Esophagus muscularis mucosa (tissue), 4 donors: ENCODE measurements at regions not wholly inside any gene's neighbourhood (a gene's known extent, or its start where the extent isn't known, plus 50 kb on each side); places are given as distances from the start of the nearest gene placed in this dataset.

ENCODE experiments used
- DNase-seq: peaks from one replicate; pipeline ENCODE4 v3.0.0-alpha.2; 2017; ENCODE audit errors: extremely low spot score
- H3K27ac ChIP-seq, 4 donors: fragments of 200-600 bp; sonication (generic); replicated peaks in 1 of 4; 1 replicate in 3 of 4; 2 replicates in 1 of 4; pipeline ENCODE4 v1.5.1; 2016 to 2019; ENCODE audit warnings: mild to moderate bottlenecking in 1 of 4
- H3K27me3 ChIP-seq, 4 donors: fragments of 200-600 bp; sonication (generic); one replicate each; pipeline versions ENCODE4 v1.5.1 to v1.6.0; 2016 to 2019
- H3K36me3 ChIP-seq, 4 donors: fragments of 200-600 bp; sonication (generic); one replicate each; pipeline ENCODE4 v1.5.1; 2016 to 2019
- H3K4me1 ChIP-seq, 4 donors: fragments of 200-600 bp; sonication (generic); one replicate each; pipeline ENCODE4 v1.5.1; 2016 to 2019
- H3K4me3 ChIP-seq, 4 donors: fragments of 200-600 bp; sonication (generic); 1 replicate in 2 of 4; 2 replicates in 2 of 4; pipeline ENCODE4 v1.5.1; 2016 to 2019; ENCODE audit warnings: mild to moderate bottlenecking in 4 of 4, moderate library complexity in 1 of 4
- H3K9me3 ChIP-seq, 4 donors: fragments of 200-600 bp; sonication (generic); 1 replicate in 3 of 4; 2 replicates in 1 of 4; pipeline ENCODE4 v1.5.1; 2016 to 2019
- EP300 ChIP-seq: sonication (generic); formaldehyde crosslinking; IDR thresholded peaks from one replicate; pipeline ENCODE4 v1.6.1; 2017; ENCODE audit warnings: antibody characterized with exemption
- POLR2A ChIP-seq: fragments of 450-650 bp; IDR thresholded peaks from one replicate; pipeline ENCODE4 v1.6.1; 2017; ENCODE audit warnings: antibody characterized with exemption, moderate library complexity, mild to moderate bottlenecking, low read depth
- POLR2AphosphoS5 ChIP-seq, 2 donors: sonication (generic); formaldehyde crosslinking; IDR thresholded peaks; one replicate each; pipeline ENCODE4 v1.6.1; 2017; ENCODE audit warnings: antibody characterized with exemption in 2 of 2
- WGBS: methylation state at CpG from one replicate; pipeline ENCODE4 v1.1.5; 2018; 5-methylcytosine and 5-hydroxymethylcytosine counted together
- intact Hi-C: fragments of 100-400 bp; cut with DNase I; formaldehyde crosslinking; loops from one replicate; pipeline ENCODE4 v1.15.1; 2023
- TF ChIP-seq, protein P1 (sequence below), 3 experiments: fragments of 200-600 bp in 2 of 3; fragments of 450-650 bp in 1 of 3; sonication (generic) in 2 of 3; IDR thresholded peaks; one replicate each; pipeline ENCODE4 v1.5.1; 2017 to 2019; ENCODE audit warnings: antibody characterized with exemption in 3 of 3, mild to moderate bottlenecking in 2 of 3, moderate library complexity in 1 of 3

- no peak overlapping the region for H3K4me3 ChIP-seq
- intact Hi-C loops: no loop called here
- H3K4me1 ChIP-seq: no peaks in the 10 kb centered on the region
- H3K27me3 ChIP-seq: no peaks in the 10 kb centered on the region
- no peak overlapping the region for H3K27ac ChIP-seq
- WGBS: 83% methylated on average over 2 of the region's 2 CpGs
- TF ChIP-seq, protein P1, sequence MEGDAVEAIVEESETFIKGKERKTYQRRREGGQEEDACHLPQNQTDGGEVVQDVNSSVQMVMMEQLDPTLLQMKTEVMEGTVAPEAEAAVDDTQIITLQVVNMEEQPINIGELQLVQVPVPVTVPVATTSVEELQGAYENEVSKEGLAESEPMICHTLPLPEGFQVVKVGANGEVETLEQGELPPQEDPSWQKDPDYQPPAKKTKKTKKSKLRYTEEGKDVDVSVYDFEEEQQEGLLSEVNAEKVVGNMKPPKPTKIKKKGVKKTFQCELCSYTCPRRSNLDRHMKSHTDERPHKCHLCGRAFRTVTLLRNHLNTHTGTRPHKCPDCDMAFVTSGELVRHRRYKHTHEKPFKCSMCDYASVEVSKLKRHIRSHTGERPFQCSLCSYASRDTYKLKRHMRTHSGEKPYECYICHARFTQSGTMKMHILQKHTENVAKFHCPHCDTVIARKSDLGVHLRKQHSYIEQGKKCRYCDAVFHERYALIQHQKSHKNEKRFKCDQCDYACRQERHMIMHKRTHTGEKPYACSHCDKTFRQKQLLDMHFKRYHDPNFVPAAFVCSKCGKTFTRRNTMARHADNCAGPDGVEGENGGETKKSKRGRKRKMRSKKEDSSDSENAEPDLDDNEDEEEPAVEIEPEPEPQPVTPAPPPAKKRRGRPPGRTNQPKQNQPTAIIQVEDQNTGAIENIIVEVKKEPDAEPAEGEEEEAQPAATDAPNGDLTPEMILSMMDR (IDR thresholded peaks at IDR 0.05): no peak
- TF ChIP-seq EP300 (no peak), POLR2A (no peak), POLR2AphosphoS5 (IDR thresholded peaks at IDR 0.05) (no peak)
- H3K9me3 ChIP-seq: no peaks in the 10 kb centered on the region
- H3K36me3 ChIP-seq: no peaks in the 10 kb centered on the region
- no peak for DNase-seq
Measured at GRCh38 chr18:67705748-67706147, 189.2 kb upstream of the DSEL start.

DNA sequence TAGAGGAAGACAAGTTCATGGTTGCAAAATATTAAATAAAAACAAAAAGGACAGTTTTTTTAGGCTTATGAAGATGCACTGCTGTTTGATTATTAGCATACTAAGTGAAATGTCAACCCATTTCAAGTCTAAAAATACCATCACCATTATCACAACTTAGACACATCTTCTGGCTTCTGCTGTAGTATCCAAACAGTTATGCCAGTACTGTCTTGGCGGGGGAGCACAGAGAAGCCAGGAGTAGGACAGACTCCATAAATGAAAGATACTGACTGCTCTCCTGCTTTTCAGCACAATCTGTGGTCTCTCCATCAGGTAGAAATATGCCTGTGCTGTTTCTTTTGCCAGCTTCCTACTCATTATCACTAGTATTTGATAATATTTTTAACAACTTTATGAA lies 179.2 kb upstream of the DSEL start:
- Histone ChIP-seq H3K27me3 (no peaks in the 10 kb centered on the region), H3K4me3 (no peak overlapping the region), H3K36me3 (no peaks in the 10 kb centered on the region), H3K4me1 (no peaks in the 10 kb centered on the region), H3K27ac (no peak overlapping the region), H3K9me3 (no peaks in the 10 kb centered on the region)
- no peak for DNase-seq
- TF ChIP-seq, protein P1 (IDR thresholded peaks at IDR 0.05): no peak
- TF ChIP-seq EP300: no peak
- intact Hi-C loops: no loop called here
- WGBS: 87% methylated on average over 1 of the region's 1 CpG

- no peak for DNase-seq
- WGBS: 53% methylated on average over 2 of the region's 2 CpGs
- intact Hi-C loops: no loop called here
- Histone ChIP-seq H3K4me1 (no peaks in the 10 kb centered on the region), H3K9me3 (no peaks in the 10 kb centered on the region), H3K27ac (no peak overlapping the region), H3K27me3 (no peaks in the 10 kb centered on the region), H3K36me3 (no peaks in the 10 kb centered on the region), H3K4me3 (no peak overlapping the region)
- TF ChIP-seq EP300: no peak
- TF ChIP-seq, protein P1 (IDR thresholded peaks at IDR 0.05): no peak
- TF ChIP-seq POLR2AphosphoS5 (IDR thresholded peaks at IDR 0.05): no peak
- no peak for TF ChIP-seq POLR2A
Measured at GRCh38 chr18:67694787-67695186, 178.3 kb upstream of the DSEL start.

DNA sequence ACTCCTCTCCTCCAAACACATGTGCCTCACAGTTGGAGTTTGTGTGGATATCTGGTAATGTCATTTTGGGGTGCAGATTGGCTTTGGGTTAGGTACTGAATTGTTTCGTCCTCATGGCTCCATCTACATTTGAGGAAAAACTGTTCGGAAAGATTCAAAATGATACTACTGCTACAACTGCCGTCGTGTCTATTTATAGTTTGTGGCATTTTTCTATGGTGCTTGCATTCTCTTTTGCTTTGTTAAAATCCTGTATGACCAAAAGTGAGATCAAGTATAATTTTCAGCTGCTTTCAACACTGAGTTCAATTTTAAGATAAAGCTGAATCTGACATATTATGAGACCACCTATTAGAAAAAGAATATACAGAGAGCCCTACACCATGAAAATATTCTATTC lies 176.3 kb upstream of the DSEL start:
- no peak overlapping the region for H3K4me3 ChIP-seq
- WGBS: 63% methylated on average over 4 of the region's 4 CpGs
- no peak for DNase-seq
- no peak overlapping the region for H3K27ac ChIP-seq
- intact Hi-C loops: no loop called here
- H3K4me1 ChIP-seq: no peaks in the 10 kb centered on the region
- no peaks in the 10 kb centered on the region for H3K9me3 ChIP-seq
- no peaks in the 10 kb centered on the region for H3K36me3 ChIP-seq
- TF ChIP-seq POLR2AphosphoS5 (IDR thresholded peaks at IDR 0.05): no peak
- no peak for TF ChIP-seq POLR2A
- TF ChIP-seq EP300: no peak
- TF ChIP-seq, protein P1 (IDR thresholded peaks at IDR 0.05): no peak
- no peaks in the 10 kb centered on the region for H3K27me3 ChIP-seq

GRCh38 chr18:67682516-67682915 lies 166.0 kb upstream of the DSEL start:
- H3K36me3 ChIP-seq: no peaks in the 10 kb centered on the region
- H3K4me1 ChIP-seq: no peaks in the 10 kb centered on the region
- intact Hi-C loops: no loop called here
- no peaks in the 10 kb centered on the region for H3K9me3 ChIP-seq
- H3K27me3 ChIP-seq: no peaks in the 10 kb centered on the region
- no peak overlapping the region for H3K27ac ChIP-seq
- WGBS: 97% methylated on average over 1 of the region's 1 CpG
- no peak for DNase-seq
- no peak overlapping the region for H3K4me3 ChIP-seq
- TF ChIP-seq POLR2A: no peak
- no peak for TF ChIP-seq POLR2AphosphoS5 (IDR thresholded peaks at IDR 0.05)
